Fibroblast of peridontal ligament (primary cell): ENCODE measurements at regions not wholly inside any gene's neighbourhood (a gene's known extent, or its start where the extent isn't known, plus 50 kb on each side); places are given as distances from the start of the nearest gene placed in this dataset.
"Not testable (repeated sequence)": the region's sequence is repeated elsewhere in the genome, so short reads cannot be mapped to it uniquely, and the experiment has no call there.

Source experiments
- DNase-seq: peaks from one replicate; pipeline ENCODE4 v3.0.0-alpha.2; 2010; ENCODE audit errors: extremely low read depth

DNA sequence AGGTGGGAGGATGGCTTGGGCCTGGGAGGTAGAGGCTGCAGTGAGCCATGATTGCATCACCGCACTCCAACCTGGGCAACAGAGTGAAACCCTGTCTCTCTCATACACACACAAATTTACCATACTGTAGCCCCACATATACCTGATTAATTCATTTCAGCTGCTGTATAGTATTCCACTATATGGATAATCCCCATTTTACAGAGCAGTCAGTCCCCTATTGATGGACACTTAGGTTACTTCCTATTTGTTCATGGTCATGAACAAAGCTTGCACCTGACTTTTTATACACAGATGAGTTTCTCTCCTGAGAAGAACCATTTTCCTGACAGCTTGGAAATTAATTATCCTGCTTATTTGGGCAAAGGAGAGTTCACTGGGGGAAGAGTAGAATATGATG, 59.2 kb downstream of the EMX2 start:
- DNase-seq = no peak

DNA sequence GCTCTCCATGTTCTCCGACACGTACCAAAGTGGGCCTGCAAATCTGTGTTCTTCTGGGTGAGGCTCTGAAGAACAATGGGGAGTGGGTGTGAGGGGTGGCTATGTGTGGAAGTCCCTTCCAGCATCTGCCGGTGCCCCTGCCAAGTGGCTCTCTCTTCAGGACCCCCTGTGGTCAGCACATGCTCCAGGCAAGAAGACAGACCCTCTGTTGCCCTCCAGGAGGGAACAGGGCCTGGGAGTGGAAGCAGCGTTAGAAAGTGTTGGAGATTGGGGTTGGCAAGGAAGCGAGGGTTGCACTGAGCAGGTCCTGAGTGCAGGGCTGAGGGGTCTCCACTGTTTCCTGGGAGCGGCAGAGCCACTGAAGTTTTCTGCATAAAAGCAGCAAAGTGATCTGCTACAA, 60.5 kb downstream of the EMX2 start:
- DNase-seq = no peak

- DNase-seq = no peak
Measured at GRCh38 chr10:117603726-117604125, 61.2 kb downstream of the EMX2 start.

DNA sequence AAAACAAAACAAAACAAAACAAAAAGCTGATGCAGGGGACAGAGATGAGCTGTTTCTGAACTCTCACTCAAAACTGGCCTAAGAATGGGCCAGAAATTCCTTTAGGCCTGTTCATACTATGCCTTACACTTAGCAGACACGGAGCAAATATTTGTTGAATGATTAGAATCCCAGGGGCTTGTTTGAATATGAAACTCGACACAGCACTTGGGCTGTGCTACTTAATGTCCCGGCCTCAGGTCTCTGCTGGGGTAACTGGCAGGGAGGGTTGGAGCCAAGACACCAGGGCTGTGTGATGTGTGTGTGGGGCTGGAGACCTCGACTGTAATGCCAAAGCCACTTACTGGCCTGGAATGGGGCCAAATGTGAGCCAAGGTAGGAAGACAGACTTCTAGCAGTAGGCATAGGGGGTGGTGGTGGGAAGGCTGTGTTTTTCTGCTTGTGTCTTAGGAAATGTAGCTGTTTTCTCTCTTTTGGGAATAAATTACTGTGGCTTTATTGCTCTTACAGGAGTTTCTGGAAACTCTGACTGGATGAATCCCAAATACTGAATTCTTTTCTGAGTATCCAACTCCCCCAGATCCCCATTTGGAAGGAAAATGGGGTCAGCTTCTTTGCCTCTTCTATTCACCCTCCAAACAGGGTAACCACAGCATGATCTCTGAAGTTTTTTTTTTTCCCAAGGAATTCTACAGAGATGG, 66.7 kb downstream of the EMX2 start:
- DNase-seq = peak; percentile 13

DNA sequence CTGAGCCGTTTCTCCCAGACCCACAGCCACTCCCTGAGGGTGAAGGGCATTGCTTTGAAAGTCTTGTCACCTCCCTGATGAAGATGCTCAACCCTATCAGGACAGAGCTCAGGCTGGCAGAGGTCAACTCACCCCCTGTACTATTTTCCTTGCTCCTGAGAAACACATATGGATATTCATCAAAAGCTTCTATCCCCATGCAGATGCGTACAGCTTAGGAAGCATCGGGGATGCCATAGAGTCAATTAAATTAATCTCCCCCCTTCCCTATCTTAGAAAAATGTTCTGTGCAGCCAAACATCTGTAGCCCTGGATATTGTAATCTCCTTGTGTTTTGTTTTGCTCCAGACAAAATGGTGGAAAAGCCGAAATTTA, 67.2 kb downstream of the EMX2 start:
- DNase-seq = no peak

GRCh38 chr10:117610321-117610720, 67.8 kb downstream of the EMX2 start:
- DNase-seq = no peak

DNA sequence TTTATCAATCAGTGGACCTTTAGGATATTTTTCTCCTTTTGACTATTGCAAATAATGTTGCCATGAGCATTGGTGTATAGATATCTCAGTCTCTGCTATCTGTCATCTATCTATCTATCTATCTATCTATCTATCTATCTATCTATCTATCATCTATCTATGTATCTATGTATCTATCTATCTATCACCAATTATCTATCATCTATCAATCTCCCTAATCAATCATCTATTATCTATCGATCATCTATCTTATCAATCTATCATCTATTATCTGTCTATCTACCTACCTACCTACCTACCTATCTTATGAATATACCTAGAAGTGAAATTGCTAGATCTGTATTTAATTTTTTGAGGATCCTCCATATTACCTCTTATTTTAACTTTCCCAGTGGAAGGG, 69.6 kb downstream of the EMX2 start:
- no peak for DNase-seq

DNA sequence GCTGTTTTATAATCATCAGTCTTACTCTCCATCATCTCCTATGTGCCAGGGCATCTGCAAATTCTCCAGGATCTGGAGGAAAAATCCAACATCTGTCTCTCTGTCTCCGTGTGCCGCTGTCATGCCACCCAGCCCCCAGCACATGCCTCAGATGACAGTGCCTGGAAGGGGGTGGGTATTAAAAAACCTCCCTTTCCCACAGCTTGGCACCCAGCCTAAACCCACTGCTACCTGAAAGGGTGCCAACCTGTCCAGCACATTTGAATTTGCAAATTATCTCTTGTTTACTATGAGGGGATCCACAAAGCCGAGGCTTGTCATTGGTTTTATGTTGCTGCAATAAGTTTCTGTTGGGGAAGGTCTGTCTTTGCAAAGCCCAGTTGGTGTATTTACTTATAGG, 73.1 kb downstream of the EMX2 start:
- DNase-seq = no peak

- DNase-seq = no peak
Measured at GRCh38 chr10:117616179-117616578, 73.6 kb downstream of the EMX2 start.

DNA sequence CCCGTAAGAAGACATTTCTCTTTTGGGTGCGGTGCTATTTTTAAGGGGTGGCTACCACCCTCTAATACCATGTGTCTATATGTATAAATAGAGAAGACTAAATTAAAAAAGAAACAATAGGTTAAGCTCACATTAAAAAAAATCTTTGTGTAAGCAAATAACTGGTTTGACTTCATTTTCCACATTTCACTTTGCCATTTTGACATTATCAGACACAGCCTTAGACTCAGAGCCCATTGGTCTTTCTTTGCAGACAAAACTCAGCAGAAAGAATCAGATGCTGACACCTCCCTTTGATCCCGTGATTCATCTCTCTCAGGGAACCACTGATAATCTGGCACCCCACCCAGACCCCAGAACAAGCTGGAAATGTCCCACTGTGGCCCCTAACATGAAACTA, 74.5 kb downstream of the EMX2 start:
- no peak for DNase-seq

DNA sequence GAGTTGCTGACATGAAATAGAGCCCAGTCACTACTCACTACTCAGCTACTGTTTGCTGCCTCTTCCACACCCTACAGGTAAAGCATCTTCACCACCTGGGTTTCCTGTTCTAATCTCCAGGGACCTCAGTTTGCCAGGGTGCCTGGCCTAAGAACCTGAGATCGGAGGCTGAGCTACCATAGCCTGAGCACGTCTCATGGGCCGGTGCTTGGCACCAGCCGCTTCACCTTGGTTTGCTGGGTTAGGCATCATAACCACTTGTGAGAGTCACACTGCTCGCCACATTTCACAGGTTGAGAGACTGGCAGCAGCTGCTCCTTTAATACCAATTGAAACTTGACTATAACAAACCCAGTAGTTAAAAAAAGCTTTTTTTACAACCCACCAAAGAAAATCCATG, 75.1 kb downstream of the EMX2 start:
- no peak for DNase-seq

GRCh38 chr10:117619223-117619622, 76.7 kb downstream of the EMX2 start:
- DNase-seq = no peak

GRCh38 chr10:117619707-117620405, 77.3 kb downstream of the EMX2 start:
- DNase-seq = no peak

DNA sequence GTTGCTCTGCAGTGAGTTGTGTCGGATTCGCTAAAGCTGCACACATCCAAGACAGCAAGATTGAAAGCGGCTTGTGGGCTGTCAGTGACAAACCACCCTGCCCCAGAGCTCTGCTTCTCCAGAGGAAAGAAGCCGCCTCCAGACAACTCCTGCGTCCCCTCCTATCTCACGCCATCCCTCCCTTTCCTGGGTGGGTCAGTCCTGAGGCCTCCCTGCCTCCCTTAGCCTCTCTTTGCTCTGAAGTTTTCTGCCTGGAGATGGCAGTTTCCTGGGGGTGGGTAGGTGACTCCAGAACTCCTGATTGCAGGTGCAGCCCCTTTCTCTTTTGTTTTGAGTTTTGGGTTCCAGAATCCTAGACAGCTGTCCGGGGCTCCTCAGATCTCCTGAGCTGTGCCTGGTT, 78.7 kb downstream of the EMX2 start:
- no peak for DNase-seq

GRCh38 chr10:117621795-117622420, 79.4 kb downstream of the EMX2 start:
- DNase-seq = no peak

- DNase-seq = no peak
Measured at GRCh38 chr10:117622471-117623184, 80.1 kb downstream of the EMX2 start.

DNA sequence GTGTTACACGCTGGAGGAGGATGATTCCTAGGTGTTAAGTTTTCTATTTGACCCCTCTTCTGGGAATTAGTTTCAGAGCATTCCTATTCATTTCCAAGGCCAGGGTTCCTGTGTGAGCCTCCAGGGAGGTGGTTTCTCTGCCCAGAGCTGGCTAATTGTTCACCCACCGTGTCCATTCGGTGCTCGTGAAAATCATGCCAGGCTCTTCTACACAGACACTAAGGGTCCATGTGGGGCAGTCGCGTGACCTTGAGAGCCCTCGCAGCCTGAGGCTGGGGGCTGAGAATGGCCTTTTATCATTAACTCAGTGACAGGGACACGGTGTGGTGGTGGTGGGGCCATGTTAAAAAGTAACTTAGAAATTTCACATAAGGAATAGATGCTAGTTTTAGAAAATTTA, 83.7 kb downstream of the EMX2 start:
- DNase-seq = no peak

DNA sequence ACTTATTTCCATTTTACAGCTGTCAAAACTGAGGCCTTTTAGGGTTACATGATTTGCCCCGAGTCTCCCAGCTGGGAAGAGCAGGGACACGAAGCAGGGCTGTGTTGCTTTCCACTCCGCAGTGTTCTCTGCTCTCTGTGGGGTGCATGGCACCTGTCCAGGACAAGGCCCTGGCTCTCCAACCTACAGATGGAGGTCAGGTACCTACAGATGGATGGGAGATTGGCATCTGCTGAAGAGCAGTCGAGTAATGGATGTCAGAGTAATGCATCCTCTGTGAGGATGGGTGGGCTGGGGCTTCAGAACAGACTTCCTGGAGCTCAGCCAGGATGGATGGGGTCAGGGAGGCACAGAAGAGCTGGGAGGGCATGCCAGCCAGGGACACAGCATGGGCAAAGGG, 85.0 kb downstream of the EMX2 start:
- DNase-seq = no peak

DNA sequence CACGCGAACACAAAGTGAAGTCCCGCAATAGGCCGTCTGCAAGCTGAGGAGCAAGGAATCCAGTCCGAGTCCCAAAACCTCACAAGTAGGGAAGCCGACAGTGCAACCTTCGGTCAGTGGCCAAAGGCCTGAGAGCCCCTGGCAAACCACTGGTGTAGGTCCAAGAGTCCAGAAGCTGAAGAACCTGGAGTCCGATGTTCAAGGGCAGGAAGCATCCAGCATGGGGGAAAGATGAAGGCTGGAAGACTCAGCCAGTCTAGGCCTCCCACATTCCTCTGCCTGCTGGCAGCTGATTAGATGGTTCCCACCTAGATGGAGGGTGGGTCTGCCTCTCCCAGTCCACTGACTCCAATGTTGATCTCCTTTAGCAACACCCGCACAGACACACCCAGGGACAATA, 87.2 kb downstream of the EMX2 start:
- not testable (repeated sequence) for DNase-seq

DNA sequence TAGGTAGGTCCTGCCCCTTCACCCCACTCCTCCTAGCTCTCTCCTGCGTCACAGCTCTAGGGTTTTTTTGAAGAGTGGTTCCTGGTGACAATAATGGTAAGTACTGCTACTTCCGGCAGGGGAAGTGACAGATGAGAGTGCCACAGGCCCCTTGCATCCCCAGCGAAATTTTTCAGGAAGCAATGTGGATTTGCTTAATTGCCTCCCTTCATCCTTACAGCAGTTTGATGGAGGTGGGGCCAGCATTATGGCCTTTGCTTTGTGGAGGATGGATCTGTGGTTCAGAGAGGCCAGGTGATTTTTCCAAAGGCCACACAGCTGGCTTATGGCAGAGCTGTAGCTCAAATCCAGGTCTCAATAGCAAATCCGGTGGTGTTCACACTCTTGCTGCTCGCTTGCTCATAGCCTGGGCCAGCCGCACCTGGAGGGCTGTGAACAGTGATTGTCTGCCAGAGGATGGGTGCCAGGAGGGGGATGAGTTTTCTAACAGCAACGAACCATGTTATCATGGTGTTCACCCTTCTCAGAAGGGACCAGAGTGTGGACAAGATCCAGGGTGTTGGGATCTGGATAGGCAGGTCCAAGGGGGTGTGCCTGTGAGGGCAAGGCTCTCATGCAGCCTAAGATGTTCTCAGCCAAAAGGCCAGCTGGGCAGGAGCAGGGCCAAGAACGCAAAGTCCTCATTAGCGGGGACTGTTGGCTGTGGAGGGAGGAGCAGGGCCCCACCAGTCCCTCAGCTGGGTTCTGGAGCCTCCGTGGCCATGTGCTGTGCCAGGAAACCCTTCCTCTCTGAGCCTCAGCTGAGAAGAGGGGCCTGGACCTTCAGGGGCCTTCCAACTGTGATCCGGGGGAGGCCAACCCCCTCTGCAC, 89.0 kb downstream of the EMX2 start:
- no peak for DNase-seq

DNA sequence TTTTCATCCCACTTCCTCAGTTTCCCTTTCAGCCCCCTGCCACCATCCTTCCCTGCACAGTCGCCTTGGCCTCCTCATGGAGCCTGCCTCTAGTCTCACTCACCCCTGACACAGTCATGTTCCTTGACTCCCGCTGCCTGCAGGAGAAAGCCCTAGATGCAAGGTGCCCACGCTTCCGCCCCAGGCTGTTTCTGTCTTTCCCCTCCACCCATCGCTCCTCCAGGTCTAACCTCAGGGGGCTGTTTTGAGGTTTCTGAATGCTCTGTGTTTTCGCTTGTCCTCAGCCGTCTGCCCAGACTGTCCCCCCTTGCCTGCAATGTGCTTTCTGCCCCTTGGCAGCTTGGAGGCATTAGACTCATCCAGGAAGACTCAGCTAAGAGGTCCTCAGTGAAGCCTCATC, 89.9 kb downstream of the EMX2 start:
- no peak for DNase-seq

- no peak for DNase-seq
Measured at GRCh38 chr10:117635826-117636225, 93.3 kb downstream of the EMX2 start.
